K562 (cell line): ENCODE measurements at regions not wholly inside any gene's neighbourhood (a gene's known extent, or its start where the extent isn't known, plus 50 kb on each side); places are given as distances from the start of the nearest gene placed in this dataset.
A peak's percentile ranks its signal among the peaks of the same experiment; 100 is the strongest.

Experiments used
- CEBPG ChIP-seq, 3 experiments: fragments of 200-800 bp in 1 of 3; sonication (Bioruptor generic) in 1 of 3; sonication (generic) in 1 of 3; formaldehyde crosslinking in 1 of 3; IDR thresholded peaks in 2 of 3; conservative IDR thresholded peaks in 1 of 3; 2 replicates each; pipeline versions ENCODE4 v1.6.1 to v1.8.0; 2016 to 2022; ENCODE audit warnings: missing compliant biosample characterization in 2 of 3, missing genetic modification characterization in 2 of 3, mild to moderate bottlenecking in 1 of 3, missing genetic modification reagents in 1 of 3
- CTCF ChIP-seq, 3 experiments: IDR thresholded peaks in 2 of 3; conservative IDR thresholded peaks in 1 of 3; 2 replicates each; pipeline ENCODE4 v1.5.1; 2011 to 2012; ENCODE audit warnings: low read length in 3 of 3, mild to moderate bottlenecking in 3 of 3, control low read depth in 2 of 3, improper control_type of control experiment in 1 of 3, inconsistent platforms in 1 of 3, low read depth in 1 of 3, mixed read lengths in 1 of 3, moderate library complexity in 1 of 3; ENCODE audit not compliant: insufficient read depth in 2 of 3
- FIP1L1 ChIP-seq: fragments of 200-400 bp; formaldehyde crosslinking; IDR thresholded peaks from 2 replicates; pipeline ENCODE4 v1.6.1; 2018; ENCODE audit warnings: mild to moderate bottlenecking, low read depth, low read length; ENCODE audit not compliant: poor library complexity, severe bottlenecking
- GTF2A2 ChIP-seq: IDR thresholded peaks from 2 replicates; pipeline ENCODE4 v1.6.1; 2016; ENCODE audit warnings: mild to moderate bottlenecking, missing genetic modification characterization, missing compliant biosample characterization
- MTA2 ChIP-seq: fragments of 450-650 bp; IDR thresholded peaks from 2 replicates; pipeline ENCODE4 v1.6.1; 2016; ENCODE audit warnings: low read depth
- POLR2AphosphoS2 ChIP-seq: IDR thresholded peaks from 2 replicates; pipeline ENCODE4 v1.6.1; 2012; ENCODE audit warnings: low read length, improper control_type of control experiment
- RHOXF2B ChIP-seq: fragments of 250-450 bp; sonication (Bioruptor Pico); conservative IDR thresholded peaks from 2 replicates; pipeline ENCODE4 v1.5.1; 2021
- SRSF3 ChIP-seq: fragments of 200-400 bp; formaldehyde crosslinking; IDR thresholded peaks from 2 replicates; pipeline ENCODE4 v1.6.1; 2016; ENCODE audit warnings: mild to moderate bottlenecking, low read length, moderate library complexity; ENCODE audit not compliant: insufficient read depth
- STAG1 ChIP-seq: sonication (generic); formaldehyde crosslinking; IDR thresholded peaks from 2 replicates; pipeline ENCODE4 v1.5.0; 2020; ENCODE audit warnings: missing genetic modification reagents, borderline replicate concordance
- STAT5A ChIP-seq: IDR thresholded peaks from 2 replicates; pipeline ENCODE4 v1.6.1; 2012; ENCODE audit warnings: low read length, inconsistent platforms, borderline replicate concordance
- TFE3 ChIP-seq: fragments of 450-650 bp; formaldehyde crosslinking; IDR thresholded peaks from 2 replicates; pipeline ENCODE4 v1.4.0; 2020; ENCODE audit warnings: mild to moderate bottlenecking, mixed read lengths
- TOE1 ChIP-seq, 2 experiments: fragments of 450-650 bp in 1 of 2; sonication (generic) in 1 of 2; formaldehyde crosslinking in 1 of 2; IDR thresholded peaks; 2 replicates each; pipeline versions ENCODE4 v1.7.1 to v1.8.0; 2016 to 2022; ENCODE audit warnings: borderline replicate concordance in 2 of 2, mild to moderate bottlenecking in 2 of 2, antibody characterized with exemption in 1 of 2, inconsistent platforms in 1 of 2, low read depth in 1 of 2, missing genetic modification reagents in 1 of 2, moderate library complexity in 1 of 2
- ZNF23 ChIP-seq: fragments of 250-450 bp; sonication (Bioruptor Pico); IDR thresholded peaks from 2 replicates; pipeline ENCODE4 v1.4.0; 2020; ENCODE audit warnings: mild to moderate bottlenecking

GRCh38 chr22:48175721-48176120 is 1413.3 kb downstream of the TBC1D22A start (continued):
- TF ChIP-seq CTCF (IDR thresholded peaks at IDR 0.05 in 2 of 3, conservative IDR thresholded peaks at IDR 0.05 in 1 of 3; ENCODE audit: insufficient read depth in 2 of 3, low read depth in 1 of 3, low read length in 3 of 3) = no peak
- TF ChIP-seq STAT5A = no peak
- no peak for TF ChIP-seq GTF2A2 (tag)
- TF ChIP-seq SRSF3 = no peak
- TF ChIP-seq CEBPG (CRISPR knock-in tag; IDR thresholded peaks at IDR 0.05) = no peak
- no peak for TF ChIP-seq CEBPG (tag; conservative IDR thresholded peaks at IDR 0.05 in 1 of 2, IDR thresholded peaks at IDR 0.05 in 1 of 2)
- TF ChIP-seq TOE1 (IDR thresholded peaks at IDR 0.05; ENCODE audit: borderline replicate concordance) = peak; percentile 24; the same call in 1 of the 2 replicates
- no peak for TF ChIP-seq TOE1 (CRISPR knock-in tag; IDR thresholded peaks at IDR 0.05; ENCODE audit: borderline replicate concordance, low read depth)
- no peak for TF ChIP-seq STAG1 (CRISPR knock-in tag)
- TF ChIP-seq ZNF23 (CRISPR knock-in tag) = no peak
- no peak for TF ChIP-seq RHOXF2B (CRISPR knock-in tag)
- no peak for TF ChIP-seq MTA2
- peak; percentile 50 for TF ChIP-seq TFE3
- no peak for TF ChIP-seq POLR2AphosphoS2
- no peak for TF ChIP-seq FIP1L1
